GM04504 (cell line): ENCODE measurements at regions not wholly inside any gene's neighbourhood (a gene's known extent, or its start where the extent isn't known, plus 50 kb on each side); places are given as distances from the start of the nearest gene placed in this dataset.

ENCODE experiments used
- DNase-seq: peaks from one replicate; pipeline ENCODE4 v3.0.0-alpha.2; 2012; ENCODE audit warnings: low read depth

DNA sequence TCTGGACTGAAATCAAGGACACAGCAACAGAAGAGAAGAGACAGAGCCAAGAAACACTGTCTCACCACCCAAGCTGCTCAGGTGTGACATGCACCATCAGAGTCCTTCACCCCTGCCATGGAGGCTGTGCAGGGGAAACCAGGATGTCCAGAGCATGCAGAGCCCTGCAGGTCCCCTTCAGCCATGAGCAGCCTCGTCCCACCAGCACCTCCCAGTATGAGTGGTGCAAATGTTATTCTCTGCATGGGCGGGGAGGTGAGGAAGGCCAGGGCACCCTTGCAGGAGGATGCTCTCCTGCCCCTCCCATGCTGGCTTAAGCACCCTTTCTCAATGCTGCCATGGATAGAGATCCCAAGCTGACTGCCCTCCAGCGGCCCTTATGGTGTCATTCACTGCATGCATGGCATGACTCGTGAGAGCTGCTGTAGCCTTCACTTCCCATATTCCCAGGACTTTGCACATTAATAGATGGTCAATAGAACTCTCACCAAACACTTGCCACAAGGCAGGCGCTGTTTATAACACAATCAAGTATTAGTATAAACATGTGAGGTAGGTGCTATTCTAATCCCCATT lies 171.0 kb downstream of the ANAPC1 start:
- no peak for DNase-seq

DNA sequence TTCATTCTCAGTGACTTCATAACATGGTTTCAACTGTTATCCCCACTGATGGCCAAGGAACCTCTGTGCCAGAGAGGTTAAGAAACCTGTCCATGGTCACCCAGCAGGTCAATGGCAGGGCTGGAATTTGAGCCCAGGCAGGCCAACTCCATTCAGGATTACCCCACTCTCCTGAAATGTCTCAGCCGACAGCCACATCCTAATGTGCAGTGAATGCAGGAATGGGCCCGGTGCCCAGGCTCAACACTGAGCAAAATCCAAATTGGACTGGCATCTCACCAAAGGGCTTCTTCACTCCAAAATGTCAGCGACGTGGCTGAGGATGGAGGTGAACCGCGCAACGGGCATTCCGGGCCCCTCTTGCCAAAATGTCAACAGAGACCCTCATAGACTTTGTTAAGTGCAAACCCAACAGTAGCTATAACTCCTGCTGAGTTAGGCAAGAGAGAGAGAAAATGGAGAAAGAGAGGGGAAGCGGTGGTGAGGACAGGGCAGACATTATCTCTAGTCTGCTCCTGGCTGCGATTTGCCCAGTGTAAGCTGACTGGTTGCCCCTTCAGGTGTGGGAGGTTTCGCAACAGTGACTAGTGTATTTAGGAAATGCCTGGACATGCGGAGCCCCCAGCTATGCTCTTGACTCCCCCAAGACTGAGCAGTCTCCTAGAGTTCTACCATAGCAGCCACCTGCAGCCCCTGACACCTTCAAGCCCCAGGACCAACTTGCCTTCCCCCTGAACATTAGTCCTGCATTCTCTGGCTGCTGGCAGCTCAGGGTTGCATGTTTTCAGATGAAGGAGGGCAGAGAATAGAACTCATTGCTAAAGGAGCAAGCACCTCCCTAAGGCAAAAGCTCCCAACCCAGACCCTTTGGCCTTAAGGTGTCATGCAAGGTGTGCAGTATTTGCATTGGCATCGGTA lies 167.7 kb downstream of the ANAPC1 start:
- no peak for DNase-seq

DNA sequence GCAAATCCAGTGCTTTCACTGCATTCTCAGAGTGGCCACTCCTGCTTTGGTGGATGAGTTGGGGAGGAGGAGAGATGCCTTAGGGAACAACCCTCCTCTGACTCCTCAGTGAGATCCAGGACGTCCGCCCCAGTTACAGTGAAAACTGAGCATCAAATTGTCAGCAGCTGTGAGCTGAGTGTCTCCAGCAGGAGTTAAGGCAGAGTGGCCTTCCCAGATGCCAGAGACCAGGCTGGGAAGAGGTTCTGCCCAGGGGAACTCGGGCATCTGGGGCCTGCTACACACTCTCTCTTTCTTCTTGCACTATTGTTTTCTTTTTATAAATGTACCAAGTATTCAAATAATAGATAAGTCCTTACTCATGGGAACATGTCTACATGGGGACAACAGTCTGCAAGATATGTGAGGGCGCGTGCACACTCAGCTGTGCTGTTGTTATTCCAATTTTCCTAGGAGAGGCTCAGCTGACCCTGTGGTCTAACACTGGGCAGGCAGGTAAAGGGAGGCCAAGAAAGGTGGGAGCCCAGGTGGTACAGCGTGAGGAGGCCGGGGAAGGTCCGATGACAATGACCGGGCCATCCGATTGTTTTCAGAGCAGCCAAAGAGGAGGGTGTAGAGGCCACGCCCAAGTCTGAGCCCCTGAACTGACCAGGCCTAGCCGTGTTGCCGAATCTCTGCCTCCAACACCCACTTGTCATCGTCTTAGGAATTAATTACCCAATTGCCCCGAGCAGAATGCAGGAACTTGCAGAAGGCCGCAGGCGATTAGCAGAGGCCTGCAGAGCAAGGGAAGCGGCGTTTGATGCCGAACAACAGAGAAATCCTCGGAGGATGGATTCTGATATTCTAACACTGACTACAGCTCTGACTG lies 166.9 kb downstream of the ANAPC1 start:
- DNase-seq = no peak
